Naive thymus-derived CD4-positive, alpha-beta T cell (primary cell): ENCODE measurements at regions not wholly inside any gene's neighbourhood (a gene's known extent, or its start where the extent isn't known, plus 50 kb on each side); places are given as distances from the start of the nearest gene placed in this dataset.

Experiments
- ATAC-seq: fragments of 150-1000 bp; cut with Tn5 transposase; 2 replicates; pipeline ENCODE4 v1.10.0; 2021; ENCODE audit warnings: mild to moderate bottlenecking, moderate library complexity
- CTCF ChIA-PET: fragments of 350-600 bp; sonication (Branson Sonifier 250); formaldehyde crosslinking; loops from one replicate; lab custom pipeline; 2021; ENCODE audit warnings: antibody characterized with exemption; lab: Charles Lee
- POLR2A ChIA-PET: fragments of 350-600 bp; sonication (Branson Sonifier 250); formaldehyde crosslinking; loops from one replicate; lab custom pipeline; 2021; ENCODE audit warnings: antibody characterized with exemption, inconsistent platforms; lab: Charles Lee
- DNase-seq, 9 donors: peaks; one replicate each; pipeline versions ENCODE4 v3.0.0 to v3.0.0-alpha.2; 2020 to 2022; ENCODE audit warnings: mixed read lengths in 1 of 9
- H3K27ac ChIP-seq: one replicate; pipeline ENCODE4 v1.7.0; 2013; ENCODE audit warnings: mild to moderate bottlenecking, low read depth, low read length, moderate library complexity
- H3K27me3 ChIP-seq, 2 donors: one replicate each; pipeline ENCODE4 v1.7.0; 2013; ENCODE audit warnings: low read length in 2 of 2, mild to moderate bottlenecking in 2 of 2, moderate library complexity in 2 of 2; ENCODE audit not compliant: control insufficient read depth in 2 of 2, insufficient read depth in 2 of 2
- H3K36me3 ChIP-seq, 3 experiments: 1 replicate in 2 of 3; 2 replicates in 1 of 3; pipeline ENCODE4 v1.7.0; 2013; ENCODE audit warnings: low read length in 3 of 3, mild to moderate bottlenecking in 3 of 3, moderate library complexity in 1 of 3; ENCODE audit not compliant: insufficient read depth in 3 of 3, control insufficient read depth in 2 of 3
- H3K4me1 ChIP-seq, 2 donors: one replicate each; pipeline ENCODE4 v1.7.0; 2013; ENCODE audit warnings: low read length in 2 of 2, mild to moderate bottlenecking in 2 of 2, moderate library complexity in 1 of 2; ENCODE audit not compliant: control insufficient read depth in 2 of 2, insufficient read depth in 2 of 2
- H3K4me3 ChIP-seq: 2 replicates; pipeline ENCODE4 v1.7.0; 2013; ENCODE audit warnings: mild to moderate bottlenecking, low read length
- H3K9me3 ChIP-seq, 3 experiments: 1 replicate in 2 of 3; 2 replicates in 1 of 3; pipeline ENCODE4 v1.7.0; 2013; ENCODE audit warnings: low read length in 3 of 3; ENCODE audit not compliant: control insufficient read depth in 2 of 3
- H3K27ac Mint-ChIP-seq, 9 donors: one replicate each; pipeline ENCODE4 v1.8.0; 2020 to 2022; ENCODE audit warnings: mixed read lengths in 9 of 9, mild to moderate bottlenecking in 8 of 9, moderate library complexity in 5 of 9, inconsistent platforms in 2 of 9
- H3K27me3 Mint-ChIP-seq, 5 donors: one replicate each; pipeline ENCODE4 v1.8.0; 2021 to 2022; ENCODE audit warnings: mixed read lengths in 5 of 5, mild to moderate bottlenecking in 1 of 5
- H3K36me3 Mint-ChIP-seq, 5 donors: one replicate each; pipeline ENCODE4 v1.8.0; 2020 to 2022; ENCODE audit warnings: mixed read lengths in 5 of 5, mild to moderate bottlenecking in 3 of 5, inconsistent platforms in 1 of 5
- H3K4me1 Mint-ChIP-seq, 7 donors: one replicate each; pipeline ENCODE4 v1.8.0; 2020 to 2022; ENCODE audit warnings: mixed read lengths in 7 of 7, mild to moderate bottlenecking in 3 of 7, inconsistent platforms in 1 of 7
- H3K4me3 Mint-ChIP-seq, 10 donors: one replicate each; pipeline ENCODE4 v1.8.0; 2020 to 2022; ENCODE audit warnings: mild to moderate bottlenecking in 10 of 10, mixed read lengths in 10 of 10, moderate library complexity in 6 of 10, inconsistent platforms in 2 of 10
- H3K9me3 Mint-ChIP-seq, 11 donors: one replicate each; pipeline ENCODE4 v1.8.0; 2020 to 2022; ENCODE audit warnings: mixed read lengths in 11 of 11, mild to moderate bottlenecking in 4 of 11, inconsistent platforms in 1 of 11, moderate library complexity in 1 of 11
- intact Hi-C, 2 donors: fragments of 100-400 bp; cut with micrococcal nuclease; formaldehyde crosslinking; loops; one replicate each; pipeline ENCODE4 v1.15.1; 2023

DNA sequence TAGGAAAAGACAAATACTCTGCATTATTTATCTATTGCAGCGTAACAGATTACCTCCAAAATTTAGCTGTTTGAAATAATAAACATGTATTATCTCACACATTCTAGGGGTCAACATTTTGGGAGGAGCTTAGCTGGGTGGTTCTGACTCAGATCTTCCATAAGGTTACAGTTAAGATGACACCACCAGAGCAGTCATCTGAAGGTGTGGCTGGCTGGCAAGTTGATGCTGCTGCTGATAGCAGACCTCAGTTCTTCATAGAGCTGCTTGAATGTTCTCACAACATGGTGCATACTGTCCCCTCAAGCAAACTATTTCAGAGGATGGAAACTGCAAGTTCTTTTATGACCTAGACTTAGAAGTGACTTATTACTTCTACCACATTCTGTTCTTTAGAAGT is 146.3 kb upstream of the FSTL4 start:
- H3K27me3 Mint-ChIP-seq = peaks cover 15 to 35% (median 31%) of the 10 kb centered on the region in 5 donors
- no peaks in the 10 kb centered on the region for H3K36me3 Mint-ChIP-seq
- Histone ChIP-seq H3K9me3 (no peaks in the 10 kb centered on the region), H3K27ac (no peak overlapping the region), H3K36me3 (no peaks in the 10 kb centered on the region), H3K4me3 (no peak overlapping the region), H3K27me3 (no peaks in the 10 kb centered on the region), H3K4me1 (no peaks in the 10 kb centered on the region)
- intact Hi-C loops = no loop called here
- ChIA-PET POLR2A (no interaction called here), CTCF (no interaction called here)
- DNase-seq (no peak), ATAC-seq (no peak)
- no peak overlapping the region for H3K27ac Mint-ChIP-seq
- peaks cover 0 to 4% (median 0%) of the 10 kb centered on the region in 7 donors for H3K4me1 Mint-ChIP-seq
- H3K4me3 Mint-ChIP-seq = no peak overlapping the region
- peaks cover 0 to 2% (median 0%) of the 10 kb centered on the region in 11 donors for H3K9me3 Mint-ChIP-seq

DNA sequence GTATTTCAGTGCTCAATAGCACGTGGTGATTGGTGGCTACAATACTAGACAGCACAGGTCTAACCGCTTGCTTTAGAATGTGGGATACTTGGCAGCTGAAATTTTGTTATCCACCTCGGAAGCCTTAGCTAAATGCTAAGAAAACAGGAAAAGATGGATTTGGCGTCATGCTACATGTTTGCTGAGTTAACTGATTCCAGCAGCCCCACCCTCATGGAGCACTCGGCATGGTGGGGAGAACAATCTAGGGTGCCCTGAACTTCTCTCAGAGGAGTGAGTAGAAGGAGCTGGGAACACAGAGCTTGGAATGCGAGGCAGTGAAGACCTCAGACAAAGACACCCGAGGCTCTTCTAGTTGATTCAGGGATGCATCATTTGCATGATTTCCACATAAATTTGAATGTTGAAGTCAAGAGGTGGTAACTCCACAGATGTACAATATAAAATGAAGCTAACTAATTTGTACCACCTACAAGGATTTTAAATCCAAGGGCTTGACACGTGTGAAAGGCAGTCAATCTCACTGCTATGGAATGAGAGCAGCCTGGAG is 145.1 kb upstream of the FSTL4 start:
- no peak overlapping the region for H3K27ac Mint-ChIP-seq
- no peaks in the 10 kb centered on the region for H3K4me1 ChIP-seq
- ATAC-seq (no peak), DNase-seq (no peak)
- H3K36me3 Mint-ChIP-seq = no peaks in the 10 kb centered on the region
- peaks cover 0 to 2% (median 0%) of the 10 kb centered on the region in 11 donors for H3K9me3 Mint-ChIP-seq
- H3K27me3 Mint-ChIP-seq = peaks cover 15 to 34% (median 25%) of the 10 kb centered on the region in 5 donors
- ChIA-PET CTCF (no interaction called here), POLR2A (no interaction called here)
- no peaks in the 10 kb centered on the region for H3K27me3 ChIP-seq
- intact Hi-C loops = no loop called here
- H3K4me1 Mint-ChIP-seq = peaks cover 0 to 4% (median 0%) of the 10 kb centered on the region in 7 donors
- H3K4me3 ChIP-seq = no peak overlapping the region
- H3K4me3 Mint-ChIP-seq = no peak overlapping the region
- H3K36me3 ChIP-seq = no peaks in the 10 kb centered on the region
- H3K9me3 ChIP-seq = no peaks in the 10 kb centered on the region
- H3K27ac ChIP-seq = no peak overlapping the region

DNA sequence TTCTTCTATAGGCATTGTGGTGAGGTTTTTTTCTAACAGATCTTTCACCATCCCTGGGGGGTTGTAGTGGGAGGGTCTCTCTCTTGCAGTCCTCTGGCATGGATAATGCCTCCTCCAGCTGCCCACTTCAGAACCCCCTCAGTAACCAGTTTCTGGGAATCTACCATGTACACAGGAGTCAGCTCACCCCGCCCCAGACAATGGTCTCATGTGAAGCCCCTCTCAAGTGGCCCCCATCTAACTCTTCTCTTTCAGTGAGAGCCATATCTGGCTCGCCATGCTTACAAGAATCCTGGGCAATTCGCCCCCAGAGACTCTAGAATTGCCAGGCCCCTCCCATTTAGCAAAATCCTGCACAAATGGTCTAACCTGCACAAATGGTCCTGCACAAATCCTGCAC is 144.4 kb upstream of the FSTL4 start:
- DNase-seq = no peak
- intact Hi-C loops = no loop called here
- Mint-ChIP-seq H3K9me3 (peaks cover 0 to 2% (median 0%) of the 10 kb centered on the region in 11 donors), H3K4me1 (peaks cover 0 to 4% (median 0%) of the 10 kb centered on the region in 7 donors), H3K4me3 (no peak overlapping the region), H3K27me3 (peaks cover 15 to 34% (median 25%) of the 10 kb centered on the region in 5 donors), H3K36me3 (no peaks in the 10 kb centered on the region), H3K27ac (no peak overlapping the region)
- H3K9me3 ChIP-seq = no peaks in the 10 kb centered on the region
- no peaks in the 10 kb centered on the region for H3K4me1 ChIP-seq
- no peaks in the 10 kb centered on the region for H3K27me3 ChIP-seq
- ChIA-PET POLR2A (no interaction called here), CTCF (no interaction called here)
- no peaks in the 10 kb centered on the region for H3K36me3 ChIP-seq
- no peak overlapping the region for H3K27ac ChIP-seq
- ATAC-seq = no peak
- no peak overlapping the region for H3K4me3 ChIP-seq

DNA sequence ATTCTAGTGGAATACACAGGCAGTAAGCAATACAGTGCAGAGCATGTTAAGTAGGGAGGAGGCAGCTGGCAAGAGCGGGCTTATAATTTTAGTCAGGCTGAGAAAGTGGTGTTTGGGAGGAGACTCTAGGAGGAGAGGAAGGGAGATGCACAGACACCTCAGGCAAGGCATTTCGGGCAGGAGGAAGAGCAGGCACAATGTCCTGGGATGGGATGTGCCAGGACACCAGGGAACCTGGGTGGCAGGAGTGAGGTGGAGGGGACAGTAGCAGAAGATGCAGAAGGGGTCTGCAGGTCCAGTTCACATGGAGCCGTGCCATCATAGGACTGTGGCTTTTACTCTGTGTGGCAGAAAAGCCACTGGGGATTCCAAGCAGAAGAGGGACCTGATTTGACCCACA is 143.7 kb upstream of the FSTL4 start:
- Histone ChIP-seq H3K4me3 (no peak overlapping the region), H3K9me3 (no peaks in the 10 kb centered on the region), H3K27ac (no peak overlapping the region), H3K36me3 (no peaks in the 10 kb centered on the region), H3K27me3 (no peaks in the 10 kb centered on the region), H3K4me1 (no peaks in the 10 kb centered on the region)
- Mint-ChIP-seq H3K9me3 (peaks cover 0 to 2% (median 0%) of the 10 kb centered on the region in 11 donors), H3K4me3 (no peak overlapping the region), H3K27me3 (peaks cover 15 to 34% (median 25%) of the 10 kb centered on the region in 5 donors), H3K4me1 (peaks cover 0 to 4% (median 0%) of the 10 kb centered on the region in 7 donors), H3K27ac (no peak overlapping the region), H3K36me3 (no peaks in the 10 kb centered on the region)
- no peak for ATAC-seq
- ChIA-PET POLR2A (no interaction called here), CTCF (interaction anchor here (0.7 kb wide), 1 partner anchor 114 kb away, joined by 3 read pairs; no protein-coding TSS in a partner anchor)
- intact Hi-C loops = no loop called here
- DNase-seq = no peak

DNA sequence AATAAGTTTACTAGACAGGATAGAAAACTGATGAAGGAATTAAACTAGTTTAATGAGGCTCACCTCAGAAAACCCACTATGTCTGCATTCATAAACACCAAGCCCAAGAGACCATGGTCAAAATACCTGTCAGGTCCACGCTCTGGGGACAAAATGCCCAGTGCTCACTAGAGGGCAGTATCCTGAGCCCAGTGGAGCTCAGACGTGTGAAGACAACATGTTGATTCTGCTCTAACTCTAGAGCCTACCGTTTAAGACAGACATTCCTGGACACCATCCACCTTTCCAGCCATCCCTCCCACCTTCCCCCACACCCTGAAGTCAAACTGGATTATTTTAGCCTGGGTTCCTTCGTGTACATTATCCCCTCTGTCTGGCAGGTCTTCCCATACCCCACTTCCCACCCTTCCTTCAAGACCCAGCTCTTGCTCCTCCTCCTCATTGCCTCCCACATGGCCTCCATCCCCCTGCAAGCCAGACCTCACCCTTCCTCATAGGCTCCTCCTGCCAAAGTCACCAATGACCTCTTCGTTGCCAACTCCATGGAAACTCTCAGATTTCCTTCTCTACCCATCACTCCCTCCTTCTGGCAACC is 142.3 kb upstream of the FSTL4 start:
- Mint-ChIP-seq H3K9me3 (peaks cover 0 to 2% (median 0%) of the 10 kb centered on the region in 11 donors), H3K4me3 (no peak overlapping the region), H3K27me3 (peaks cover 15 to 36% (median 25%) of the 10 kb centered on the region in 5 donors), H3K4me1 (peaks cover 0 to 4% (median 0%) of the 10 kb centered on the region in 7 donors), H3K27ac (no peak overlapping the region), H3K36me3 (no peaks in the 10 kb centered on the region)
- H3K4me1 ChIP-seq = no peaks in the 10 kb centered on the region
- no peaks in the 10 kb centered on the region for H3K27me3 ChIP-seq
- ChIA-PET CTCF (interaction anchor here (1.0 to 1.1 kb wide), 2 partner anchors 9 to 115 kb away, joined by 3 to 5 read pairs; no protein-coding TSS in a partner anchor), POLR2A (no interaction called here)
- H3K4me3 ChIP-seq = no peak overlapping the region
- DNase-seq = peak in 1 of 9 donors; percentile 3
- peak; percentile 42 for ATAC-seq
- no peaks in the 10 kb centered on the region for H3K9me3 ChIP-seq
- intact Hi-C loops = loop anchor here (1.0 kb wide), 1 partner anchor 115 kb away; no protein-coding TSS in a partner anchor
- H3K36me3 ChIP-seq = no peaks in the 10 kb centered on the region
- no peak overlapping the region for H3K27ac ChIP-seq

DNA sequence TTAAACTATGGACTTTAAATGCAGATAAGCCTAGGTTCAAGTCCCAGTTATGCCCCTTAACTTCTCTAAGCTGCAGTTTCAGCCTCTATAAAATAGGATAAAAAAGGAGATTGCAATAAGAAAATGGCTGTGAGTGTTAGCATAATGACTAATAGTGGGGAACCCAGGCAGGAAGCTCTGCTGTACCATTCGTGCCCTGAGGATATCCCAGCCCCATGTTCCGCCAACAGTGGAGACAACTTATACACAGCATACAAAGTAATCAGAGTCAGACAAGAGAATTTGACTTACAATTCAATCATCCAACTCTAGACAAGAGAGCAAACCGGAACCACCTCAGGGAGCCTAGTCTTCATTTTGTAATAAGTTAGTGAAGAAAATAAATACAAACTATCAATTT is 141.5 kb upstream of the FSTL4 start:
- POLR2A ChIA-PET = no interaction called here
- no peak overlapping the region for H3K4me3 Mint-ChIP-seq
- intact Hi-C loops = loop anchor here (1.0 kb wide), 1 partner anchor 115 kb away; no protein-coding TSS in a partner anchor
- no peaks in the 10 kb centered on the region for H3K36me3 Mint-ChIP-seq
- Histone ChIP-seq H3K27ac (no peak overlapping the region), H3K36me3 (no peaks in the 10 kb centered on the region), H3K27me3 (no peaks in the 10 kb centered on the region), H3K4me3 (no peak overlapping the region), H3K9me3 (no peaks in the 10 kb centered on the region), H3K4me1 (no peaks in the 10 kb centered on the region)
- ATAC-seq (no peak), DNase-seq (no peak)
- CTCF ChIA-PET = interaction anchor here (0.6 to 0.7 kb wide), 2 partner anchors 242 to 486 kb away, joined by 3 read pairs; no protein-coding TSS in a partner anchor
- H3K9me3 Mint-ChIP-seq = peaks cover 0 to 3% (median 0%) of the 10 kb centered on the region in 11 donors
- H3K4me1 Mint-ChIP-seq = peaks cover 0 to 4% (median 0%) of the 10 kb centered on the region in 7 donors
- no peak overlapping the region for H3K27ac Mint-ChIP-seq
- peaks cover 15 to 35% (median 25%) of the 10 kb centered on the region in 5 donors for H3K27me3 Mint-ChIP-seq
